ENCODE measurements at regions not wholly inside any gene's neighbourhood (a gene's known extent, or its start where the extent isn't known, plus 50 kb on each side); places are given as distances from the start of the nearest gene placed in this dataset.

GRCh38 chr3:144142151-144142840 lies 170.7 kb downstream of the DIPK2A start:
- no peak overlapping the region for H3K4ac ChIP-seq (ENCODE audit: low read depth, low read length)
- H3K27me3 Mint-ChIP-seq (ENCODE audit: low read depth), result peaks cover 1% of the 10 kb centered on the region
- no peaks in the 10 kb centered on the region for H3K79me2 ChIP-seq (ENCODE audit: insufficient read depth, low read length)
- H3K9ac ChIP-seq (ENCODE audit: extremely low read depth, insufficient read length, low read length), result no peak overlapping the region
- H3K9me3 Mint-ChIP-seq, result peaks cover 14 to 17% of the 10 kb centered on the region in 2 experiments; a peak in 4 of 5 replicates
- H2BK12ac ChIP-seq (ENCODE audit: insufficient read length, low read depth, low read length), result no peak overlapping the region
- no peak overlapping the region for H3K4me3 Mint-ChIP-seq
- no peak overlapping the region for H3K27ac ChIP-seq (ENCODE audit: insufficient read length, low read depth, low read length)
- peaks cover 6 to 26% (median 15%) of the 10 kb centered on the region in 3 experiments for H3K36me3 Mint-ChIP-seq (ENCODE audit: insufficient read depth in 1 of 3, low read depth in 3 of 3)
- no peak overlapping the region for H3K56ac ChIP-seq (ENCODE audit: insufficient read length, low read depth, low read length)
- H3K79me1 ChIP-seq (ENCODE audit: insufficient read depth, low read depth, low read length, poor library complexity, severe bottlenecking), result no peaks in the 10 kb centered on the region
- no peak overlapping the region for H2BK20ac ChIP-seq (ENCODE audit: low read depth, low read length, poor library complexity, severe bottlenecking)
- no peak overlapping the region for H2AK5ac ChIP-seq (ENCODE audit: insufficient read length, low read length)
- WGBS (ENCODE audit: extremely low coverage, insufficient read length, low lambda C conversion rate), result no CpG with 5 or more reads among the region's 5 CpGs
- H4K20me1 ChIP-seq (ENCODE audit: control insufficient read depth, insufficient read depth, insufficient read length), result no peaks in the 10 kb centered on the region
- H2BK5ac ChIP-seq (ENCODE audit: insufficient read length, low read length), result no peak overlapping the region
- no peaks in the 10 kb centered on the region for H3K27me3 ChIP-seq (ENCODE audit: insufficient read depth, low read length)
- no peak for DNase-seq
- no peak overlapping the region for H3T11ph ChIP-seq (ENCODE audit: low read length)
- no peak for TF ChIP-seq CTCF (conservative IDR thresholded peaks at IDR 0.05)
- no peak overlapping the region for H3K14ac ChIP-seq (ENCODE audit: insufficient read depth, low read length)
- no peak overlapping the region for H2AFZ ChIP-seq (ENCODE audit: low read length)
- H2BK120ac ChIP-seq (ENCODE audit: low read depth, low read length, poor library complexity, severe bottlenecking), result no peak overlapping the region
- H3K23me2 ChIP-seq (ENCODE audit: insufficient read length, low read depth, low read length, poor library complexity, severe bottlenecking), result no peaks in the 10 kb centered on the region
- no peak overlapping the region for H2BK15ac ChIP-seq (ENCODE audit: low read depth, low read length)
- H3K4me1 Mint-ChIP-seq, result peaks cover 10 to 16% of the 10 kb centered on the region in 2 experiments
- H3K4me1 ChIP-seq (ENCODE audit: insufficient read depth, low read length), result no peaks in the 10 kb centered on the region
- no peak overlapping the region for H4K5ac ChIP-seq (ENCODE audit: insufficient read length, low read depth, low read length)
- peaks cover 3% of the 10 kb centered on the region for H3K9me3 ChIP-seq (ENCODE audit: control insufficient read depth, low read depth, low read length)
- no peak overlapping the region for H3K4me2 ChIP-seq (ENCODE audit: insufficient read depth, insufficient read length, low read length)
- no peak overlapping the region for H4K8ac ChIP-seq (replicated peaks; ENCODE audit: insufficient read length, low read depth, low read length)
- H4K91ac ChIP-seq (ENCODE audit: insufficient read length, low read depth, low read length), result no peak overlapping the region
- no peak overlapping the region for H3K27ac Mint-ChIP-seq
- no peak overlapping the region for H3K18ac ChIP-seq (ENCODE audit: insufficient read length, low read depth, low read length)
- no peak overlapping the region for H3K23ac ChIP-seq (ENCODE audit: insufficient read length, low read depth, low read length)

All from H9 (cell line).